ENCODE measurements at regions not wholly inside any gene's neighbourhood (a gene's known extent, or its start where the extent isn't known, plus 50 kb on each side); places are given as distances from the start of the nearest gene placed in this dataset.
"Not testable (repeated sequence)": the region's sequence is repeated elsewhere in the genome, so short reads cannot be mapped to it uniquely, and the experiment has no call there.

GRCh38 chr3:176149567-176149966 is 1047.7 kb downstream of the TBL1XR1 start:
- peak; percentile 58 for FAIRE-seq

- no peak for FAIRE-seq
Measured at GRCh38 chr3:176147251-176147650, 1050.0 kb downstream of the TBL1XR1 start.

GRCh38 chr3:176141837-176142236 is 1055.4 kb downstream of the TBL1XR1 start:
- no peak for FAIRE-seq

- no peak for FAIRE-seq
Measured at GRCh38 chr3:176120507-176120906, 1076.8 kb downstream of the TBL1XR1 start.

GRCh38 chr3:176119826-176120225 is 1077.5 kb downstream of the TBL1XR1 start:
- FAIRE-seq, result no peak

- no peak for FAIRE-seq
Measured at GRCh38 chr3:176106380-176106779, 1090.9 kb downstream of the TBL1XR1 start.

GRCh38 chr3:176097027-176097426 is 1100.3 kb downstream of the TBL1XR1 start:
- no peak for FAIRE-seq

- FAIRE-seq, result not testable (repeated sequence)
Measured at GRCh38 chr3:176093892-176094291, 1103.4 kb downstream of the TBL1XR1 start.

- no peak for FAIRE-seq
Measured at GRCh38 chr3:176090727-176091126, 1106.6 kb downstream of the TBL1XR1 start.

GRCh38 chr3:176088962-176089383 is 1108.3 kb downstream of the TBL1XR1 start:
- no peak for FAIRE-seq

- no peak for FAIRE-seq
Measured at GRCh38 chr3:176087066-176087697, 1110.1 kb downstream of the TBL1XR1 start.

GRCh38 chr3:176079785-176080184 is 1117.5 kb downstream of the TBL1XR1 start:
- FAIRE-seq, result no peak

- FAIRE-seq, result no peak
Measured at GRCh38 chr3:176078906-176079305, 1118.4 kb downstream of the TBL1XR1 start.

GRCh38 chr3:176075491-176075890 is 1121.8 kb downstream of the TBL1XR1 start:
- FAIRE-seq, result no peak

GRCh38 chr3:176075046-176075445 is 1122.2 kb downstream of the TBL1XR1 start:
- no peak for FAIRE-seq

- no peak for FAIRE-seq
Measured at GRCh38 chr3:176074096-176074495, 1123.2 kb downstream of the TBL1XR1 start.

GRCh38 chr3:176071943-176072342 is 1125.3 kb downstream of the TBL1XR1 start:
- no peak for FAIRE-seq

GRCh38 chr3:176068750-176069149 is 1128.5 kb downstream of the TBL1XR1 start:
- FAIRE-seq, result no peak

GRCh38 chr3:176058856-176059255 is 1138.4 kb downstream of the TBL1XR1 start:
- FAIRE-seq, result no peak

GRCh38 chr3:176055836-176056235 is 1141.4 kb downstream of the TBL1XR1 start:
- no peak for FAIRE-seq

- FAIRE-seq, result no peak
Measured at GRCh38 chr3:176051766-176052165, 1145.5 kb downstream of the TBL1XR1 start.

- FAIRE-seq, result no peak
Measured at GRCh38 chr3:176046703-176047102, 1150.6 kb downstream of the TBL1XR1 start.

GRCh38 chr3:176041812-176042211 is 1155.5 kb downstream of the TBL1XR1 start:
- no peak for FAIRE-seq

GRCh38 chr3:176041185-176041584 is 1156.1 kb downstream of the TBL1XR1 start:
- FAIRE-seq, result no peak

- FAIRE-seq, result no peak
Measured at GRCh38 chr3:176037636-176038035, 1159.6 kb downstream of the TBL1XR1 start.

Data from colon (tissue), 2 donors.